A549 (cell line): ENCODE measurements at regions not wholly inside any gene's neighbourhood (a gene's known extent, or its start where the extent isn't known, plus 50 kb on each side); places are given as distances from the start of the nearest gene placed in this dataset.
A peak's percentile ranks its signal among the peaks of the same experiment; 100 is the strongest.

Experiments
- ATAC-seq, 2 experiments: fragments of 200-7000 bp in 1 of 2; fragments of >200 bp in 1 of 2; cut with Nextera tagmentation in 1 of 2; cut with Tn5 transposase in 1 of 2; 3 replicates each; pipeline versions ENCODE4 v1.8.0 to v1.9.1; 2018 to 2020; ENCODE audit warnings: mild to moderate bottlenecking in 1 of 2, moderate library complexity in 1 of 2
- CTCF ChIA-PET: fragments of 300-600 bp; sonication (Branson Sonifier 250); formaldehyde crosslinking; extraction: SDS; loops from one replicate; lab custom pipeline; 2021; ENCODE audit warnings: antibody characterized with exemption, inconsistent platforms; lab: Yijun Ruan, JAX
- POLR2A ChIA-PET: fragments of 350-600 bp; formaldehyde crosslinking; extraction: SDS; loops from one replicate; lab custom pipeline; 2021; ENCODE audit warnings: antibody characterized with exemption, inconsistent platforms; lab: Yijun Ruan, JAX
- DNase-seq, 2 experiments: peaks; one replicate each; pipeline versions ENCODE4 v3.0.0 to v3.0.0-alpha.2; 2011 to 2016; ENCODE audit warnings: low read depth in 1 of 2, low spot score in 1 of 2
- FAIRE-seq: peaks from 2 replicates; lab custom pipeline; 2011; peaks lifted over from hg19 to GRCh38; lab: Jason Lieb, UNC
- H3K27ac ChIP-seq, 2 experiments: fragments of >200 bp; sonication (Bioruptor Twin); formaldehyde crosslinking; 3 replicates each; pipeline ENCODE4 v1.5.1; 2016 to 2017
- H3K4me1 ChIP-seq: fragments of >200 bp; sonication (Bioruptor Twin); formaldehyde crosslinking; 3 replicates; pipeline ENCODE4 v1.6.1; 2016
- H3K4me2 ChIP-seq: fragments of >200 bp; sonication (Bioruptor Twin); formaldehyde crosslinking; 3 replicates; pipeline ENCODE4 v1.6.1; 2016
- H3K4me3 ChIP-seq: fragments of >200 bp; sonication (Bioruptor Twin); formaldehyde crosslinking; 3 replicates; pipeline ENCODE4 v1.5.1; 2016
- H3K9me3 ChIP-seq: fragments of >200 bp; sonication (Bioruptor Twin); formaldehyde crosslinking; 3 replicates; pipeline ENCODE4 v1.6.1; 2016
- CEBPB ChIP-seq, 2 experiments: fragments of >200 bp in 1 of 2; sonication (Bioruptor Twin) in 1 of 2; formaldehyde crosslinking in 1 of 2; IDR thresholded peaks; 2 replicates each; pipeline ENCODE4 v1.6.1; 2012 to 2016
- CHD4 ChIP-seq: fragments of 200-600 bp; sonication (generic); IDR thresholded peaks from 2 replicates; pipeline ENCODE4 v1.6.1; 2016; ENCODE audit warnings: antibody characterized with exemption, mild to moderate bottlenecking, borderline replicate concordance
- EHMT2 ChIP-seq: fragments of 200-600 bp; sonication (generic); IDR thresholded peaks from 2 replicates; pipeline ENCODE4 v1.6.1; 2016; ENCODE audit warnings: antibody characterized with exemption, low read depth, mild to moderate bottlenecking, moderate library complexity
- ESRRA ChIP-seq: fragments of 150-350 bp; IDR thresholded peaks from 2 replicates; pipeline ENCODE4 v1.6.1; 2014; ENCODE audit warnings: mild to moderate bottlenecking, low read length, borderline replicate concordance
- FOSL2 ChIP-seq, 2 experiments: fragments of 450-650 bp in 1 of 2; fragments of >200 bp in 1 of 2; sonication (Bioruptor Twin) in 1 of 2; formaldehyde crosslinking; IDR thresholded peaks; 2 replicates each; pipeline versions ENCODE4 v1.5.0 to v1.6.1; 2016 to 2020; ENCODE audit warnings: mild to moderate bottlenecking in 1 of 2, moderate library complexity in 1 of 2
- GATA3 ChIP-seq: IDR thresholded peaks from 2 replicates; pipeline ENCODE4 v1.6.1; 2012; ENCODE audit warnings: borderline replicate concordance
- HDAC2 ChIP-seq: fragments of 200-600 bp; sonication (generic); IDR thresholded peaks from 2 replicates; pipeline ENCODE4 v1.6.1; 2016
- HOXB13 ChIP-seq: fragments of 250-450 bp; sonication (Bioruptor Pico); IDR thresholded peaks from 2 replicates; pipeline ENCODE4 v1.5.0; 2020; ENCODE audit warnings: low read depth, mild to moderate bottlenecking, moderate library complexity
- MAFK ChIP-seq: fragments of 450-650 bp; IDR thresholded peaks from 2 replicates; pipeline ENCODE4 v1.6.1; 2014; ENCODE audit not compliant: partially characterized antibody
- MYC ChIP-seq: IDR thresholded peaks from 2 replicates; pipeline ENCODE4 v1.6.1; 2012; ENCODE audit warnings: mild to moderate bottlenecking, inconsistent platforms, low read length, improper control_type of control experiment, borderline replicate concordance
- POLR2A ChIP-seq: IDR thresholded peaks from 2 replicates; pipeline ENCODE4 v1.6.1; 2012; ENCODE audit warnings: mild to moderate bottlenecking, low read length
- POLR2AphosphoS2 ChIP-seq: conservative IDR thresholded peaks from 2 replicates; pipeline ENCODE4 v1.6.1; 2012; ENCODE audit warnings: low read length, improper control_type of control experiment, inconsistent platforms
- RAD21 ChIP-seq, 2 experiments: fragments of >200 bp in 1 of 2; sonication (Bioruptor Twin) in 1 of 2; formaldehyde crosslinking in 1 of 2; IDR thresholded peaks in 1 of 2; conservative IDR thresholded peaks in 1 of 2; 2 replicates in 1 of 2; 3 replicates in 1 of 2; pipeline ENCODE4 v1.6.1; 2012 to 2018; ENCODE audit warnings: inconsistent platforms in 1 of 2
- SMC3 ChIP-seq: fragments of >200 bp; sonication (Bioruptor Twin); formaldehyde crosslinking; IDR thresholded peaks from 3 replicates; pipeline ENCODE4 v1.6.1; 2018; ENCODE audit warnings: inconsistent platforms
- TP53 ChIP-seq: fragments of 250-450 bp; sonication (Bioruptor Pico); IDR thresholded peaks from 2 replicates; pipeline ENCODE4 v1.5.0; 2021; ENCODE audit warnings: mild to moderate bottlenecking, moderate library complexity
- ZNF302 ChIP-seq: fragments of 250-450 bp; sonication (Bioruptor Pico); IDR thresholded peaks from 2 replicates; pipeline ENCODE4 v1.9.0; 2021; ENCODE audit warnings: inconsistent platforms, mild to moderate bottlenecking, moderate library complexity
- WGBS: methylation state at CpG from one replicate; pipeline ENCODE4 v1.1.6; 2017; ENCODE audit errors: missing lambda C conversion rate; 5-methylcytosine and 5-hydroxymethylcytosine counted together
- TF ChIP-seq, protein P1 (sequence below): fragments of >200 bp; sonication (Bioruptor Twin); formaldehyde crosslinking; IDR thresholded peaks from 3 replicates; pipeline ENCODE4 v1.5.1; 2016
- TF ChIP-seq, protein P2 (sequence below): fragments of 250-450 bp; sonication (Bioruptor Pico); IDR thresholded peaks from 2 replicates; pipeline ENCODE4 v1.5.0; 2020; ENCODE audit warnings: low read depth, mild to moderate bottlenecking, moderate library complexity
- TF ChIP-seq, protein P3 (sequence below): IDR thresholded peaks from 2 replicates; pipeline ENCODE4 v1.6.1; 2012; ENCODE audit warnings: low read depth, borderline replicate concordance
- TF ChIP-seq, protein P4 (sequence below): IDR thresholded peaks from 2 replicates; pipeline ENCODE4 v1.6.1; 2012

DNA sequence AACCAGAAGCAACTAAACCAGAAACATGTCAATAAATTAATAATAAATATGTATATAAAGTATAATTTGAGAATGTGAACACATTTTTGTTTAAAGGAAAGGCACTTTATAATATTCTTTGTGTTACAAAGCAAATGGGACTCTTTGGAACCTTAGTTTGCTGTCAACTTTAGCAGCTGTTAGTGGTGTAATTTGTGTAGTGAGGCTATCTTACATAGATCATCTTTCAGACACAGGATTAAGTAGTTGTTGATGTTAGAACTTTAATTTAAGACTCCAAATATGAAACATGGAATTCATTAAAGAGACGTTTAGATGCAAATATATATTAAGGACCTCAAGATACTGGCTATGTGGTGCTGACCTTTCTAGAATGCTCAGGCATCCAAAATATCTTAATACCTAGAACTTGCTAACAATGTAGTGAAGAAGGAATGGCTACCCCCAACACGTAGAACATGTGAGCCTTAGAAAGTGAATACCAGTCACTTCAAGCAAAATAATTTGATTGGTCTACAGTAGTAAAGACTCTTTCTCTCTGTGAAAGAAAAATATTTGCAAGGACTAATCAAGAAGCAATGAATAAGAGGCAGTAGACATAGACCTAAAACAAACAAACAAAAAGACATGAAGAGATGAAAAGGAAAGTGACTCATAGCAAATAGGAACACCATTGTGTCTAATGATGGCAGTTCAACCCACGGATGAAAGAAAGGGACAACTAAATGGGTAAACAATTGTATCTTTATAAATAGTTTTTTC is 811.4 kb downstream of the USP25 start:
- WGBS: 35% methylated on average over 3 of the region's 3 CpGs
- H3K4me2 ChIP-seq: peak overlapping the region; percentile 34
- ATAC-seq (no peak), FAIRE-seq (no peak), DNase-seq (no peak)
- ChIA-PET CTCF (no interaction called here), POLR2A (no interaction called here)
- peaks cover 18% of the 10 kb centered on the region for H3K4me1 ChIP-seq
- no peak overlapping the region for H3K27ac ChIP-seq
- TF ChIP-seq TP53 (CRISPR knock-in tag) (no peak), FOSL2 (IDR thresholded peaks at IDR 0.05) (no peak), FOSL2 (CRISPR knock-in tag; IDR thresholded peaks at IDR 0.05) (peak; percentile 54)
- H3K9me3 ChIP-seq: no peaks in the 10 kb centered on the region
- H3K4me3 ChIP-seq: no peak overlapping the region

DNA sequence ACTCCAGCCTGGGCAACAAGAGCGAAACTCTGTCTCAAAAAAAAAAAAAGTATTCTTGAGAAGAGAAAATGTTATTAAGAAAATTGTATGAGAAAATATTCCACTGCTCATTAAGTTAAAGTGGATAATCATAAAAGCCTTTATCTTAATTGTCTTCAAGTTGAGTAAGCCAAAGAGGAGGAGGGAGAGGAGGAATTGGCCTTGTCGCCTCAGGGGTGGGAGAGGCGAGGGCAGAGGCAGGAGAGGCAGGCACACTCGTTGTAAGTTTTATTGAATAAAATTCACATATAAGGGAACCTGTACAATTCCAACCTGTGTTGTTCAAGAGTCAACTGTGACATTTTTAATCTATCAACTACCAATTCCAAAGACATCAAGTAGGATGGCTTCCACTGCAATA is 820.3 kb downstream of the USP25 start:
- Histone ChIP-seq H3K9me3 (no peaks in the 10 kb centered on the region), H3K4me1 (peaks cover 16% of the 10 kb centered on the region; the same call in 2 of the 3 replicates), H3K4me3 (no peak overlapping the region), H3K27ac (no peak overlapping the region), H3K4me2 (no peak overlapping the region)
- no peak for ATAC-seq
- no peak for DNase-seq
- ChIA-PET CTCF (no interaction called here), POLR2A (no interaction called here)
- FAIRE-seq: no peak
- TF ChIP-seq POLR2A (no peak), MYC (no peak), CEBPB (IDR thresholded peaks at IDR 0.05) (no peak), ZNF302 (CRISPR knock-in tag) (no peak), RAD21 (conservative IDR thresholded peaks at IDR 0.05 in 1 of 2, IDR thresholded peaks at IDR 0.05 in 1 of 2) (no peak), POLR2AphosphoS2 (no peak), CHD4 (no peak), EHMT2 (no peak), HDAC2 (no peak), HOXB13 (CRISPR knock-in tag) (no peak), SMC3 (no peak), MAFK (no peak), ESRRA (no peak), GATA3 (no peak)
- TF ChIP-seq, protein P1, sequence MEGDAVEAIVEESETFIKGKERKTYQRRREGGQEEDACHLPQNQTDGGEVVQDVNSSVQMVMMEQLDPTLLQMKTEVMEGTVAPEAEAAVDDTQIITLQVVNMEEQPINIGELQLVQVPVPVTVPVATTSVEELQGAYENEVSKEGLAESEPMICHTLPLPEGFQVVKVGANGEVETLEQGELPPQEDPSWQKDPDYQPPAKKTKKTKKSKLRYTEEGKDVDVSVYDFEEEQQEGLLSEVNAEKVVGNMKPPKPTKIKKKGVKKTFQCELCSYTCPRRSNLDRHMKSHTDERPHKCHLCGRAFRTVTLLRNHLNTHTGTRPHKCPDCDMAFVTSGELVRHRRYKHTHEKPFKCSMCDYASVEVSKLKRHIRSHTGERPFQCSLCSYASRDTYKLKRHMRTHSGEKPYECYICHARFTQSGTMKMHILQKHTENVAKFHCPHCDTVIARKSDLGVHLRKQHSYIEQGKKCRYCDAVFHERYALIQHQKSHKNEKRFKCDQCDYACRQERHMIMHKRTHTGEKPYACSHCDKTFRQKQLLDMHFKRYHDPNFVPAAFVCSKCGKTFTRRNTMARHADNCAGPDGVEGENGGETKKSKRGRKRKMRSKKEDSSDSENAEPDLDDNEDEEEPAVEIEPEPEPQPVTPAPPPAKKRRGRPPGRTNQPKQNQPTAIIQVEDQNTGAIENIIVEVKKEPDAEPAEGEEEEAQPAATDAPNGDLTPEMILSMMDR: no peak
- TF ChIP-seq, protein P2, sequence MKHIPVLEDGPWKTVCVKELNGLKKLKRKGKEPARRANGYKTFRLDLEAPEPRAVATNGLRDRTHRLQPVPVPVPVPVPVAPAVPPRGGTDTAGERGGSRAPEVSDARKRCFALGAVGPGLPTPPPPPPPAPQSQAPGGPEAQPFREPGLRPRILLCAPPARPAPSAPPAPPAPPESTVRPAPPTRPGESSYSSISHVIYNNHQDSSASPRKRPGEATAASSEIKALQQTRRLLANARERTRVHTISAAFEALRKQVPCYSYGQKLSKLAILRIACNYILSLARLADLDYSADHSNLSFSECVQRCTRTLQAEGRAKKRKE (CRISPR knock-in tag): no peak
- TF ChIP-seq, protein P3, sequence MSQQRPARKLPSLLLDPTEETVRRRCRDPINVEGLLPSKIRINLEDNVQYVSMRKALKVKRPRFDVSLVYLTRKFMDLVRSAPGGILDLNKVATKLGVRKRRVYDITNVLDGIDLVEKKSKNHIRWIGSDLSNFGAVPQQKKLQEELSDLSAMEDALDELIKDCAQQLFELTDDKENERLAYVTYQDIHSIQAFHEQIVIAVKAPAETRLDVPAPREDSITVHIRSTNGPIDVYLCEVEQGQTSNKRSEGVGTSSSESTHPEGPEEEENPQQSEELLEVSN: no peak
- TF ChIP-seq, protein P4, sequence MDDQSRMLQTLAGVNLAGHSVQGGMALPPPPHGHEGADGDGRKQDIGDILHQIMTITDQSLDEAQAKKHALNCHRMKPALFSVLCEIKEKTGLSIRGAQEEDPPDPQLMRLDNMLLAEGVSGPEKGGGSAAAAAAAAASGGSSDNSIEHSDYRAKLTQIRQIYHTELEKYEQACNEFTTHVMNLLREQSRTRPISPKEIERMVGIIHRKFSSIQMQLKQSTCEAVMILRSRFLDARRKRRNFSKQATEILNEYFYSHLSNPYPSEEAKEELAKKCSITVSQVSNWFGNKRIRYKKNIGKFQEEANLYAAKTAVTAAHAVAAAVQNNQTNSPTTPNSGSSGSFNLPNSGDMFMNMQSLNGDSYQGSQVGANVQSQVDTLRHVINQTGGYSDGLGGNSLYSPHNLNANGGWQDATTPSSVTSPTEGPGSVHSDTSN: no peak
- 86% methylated on average over 4 of the region's 4 CpGs for WGBS
